HG02852 (cell line): ENCODE measurements at regions not wholly inside any gene's neighbourhood (a gene's known extent, or its start where the extent isn't known, plus 50 kb on each side); places are given as distances from the start of the nearest gene placed in this dataset.

Source experiments
- ATAC-seq: cut with Tn5 transposase; IDR thresholded peaks from one replicate; pipeline ENCODE4 v1.9.1; 2021; ENCODE audit warnings: mild to moderate bottlenecking, moderate library complexity; ENCODE audit not compliant: unreplicated experiment

- no peak for ATAC-seq
These were observed 65.7 kb upstream of the ADCY2 start for GRCh38 chr5:7330256-7330655.

GRCh38 chr5:7331131-7331530 is 64.8 kb upstream of the ADCY2 start:
- no peak for ATAC-seq
